GM21528 (cell line): ENCODE measurements at regions not wholly inside any gene's neighbourhood (a gene's known extent, or its start where the extent isn't known, plus 50 kb on each side); places are given as distances from the start of the nearest gene placed in this dataset.

Experiments used
- ATAC-seq: cut with Tn5 transposase; IDR thresholded peaks from one replicate; pipeline ENCODE4 v1.9.1; 2021; ENCODE audit warnings: mild to moderate bottlenecking, moderate library complexity; ENCODE audit not compliant: unreplicated experiment, low FRiP score

GRCh38 chr6:170137176-170137891 is 153.5 kb downstream of the DLL1 start:
- no peak for ATAC-seq

GRCh38 chr6:170136541-170137175 is 154.2 kb downstream of the DLL1 start:
- ATAC-seq = no peak

GRCh38 chr6:170135821-170136471 is 154.9 kb downstream of the DLL1 start:
- no peak for ATAC-seq

- ATAC-seq = no peak
Observed at GRCh38 chr6:170135461-170135820, 155.4 kb downstream of the DLL1 start.

GRCh38 chr6:170134471-170135440 is 156.1 kb downstream of the DLL1 start:
- ATAC-seq = no peak

- no peak for ATAC-seq
Observed at GRCh38 chr6:170134031-170134470, 156.8 kb downstream of the DLL1 start.

- no peak for ATAC-seq
Observed at GRCh38 chr6:170132561-170132991, 158.3 kb downstream of the DLL1 start.

- ATAC-seq = no peak
Observed at GRCh38 chr6:170132011-170132521, 158.8 kb downstream of the DLL1 start.

GRCh38 chr6:170131351-170131750 is 159.5 kb downstream of the DLL1 start:
- ATAC-seq = no peak

- ATAC-seq = no peak
Observed at GRCh38 chr6:170130771-170131241, 160.1 kb downstream of the DLL1 start.

- no peak for ATAC-seq
Observed at GRCh38 chr6:170130201-170130621, 160.7 kb downstream of the DLL1 start.

- no peak for ATAC-seq
Observed at GRCh38 chr6:170129691-170130171, 161.1 kb downstream of the DLL1 start.

GRCh38 chr6:170128811-170129681 is 161.8 kb downstream of the DLL1 start:
- no peak for ATAC-seq

- no peak for ATAC-seq
Observed at GRCh38 chr6:170128346-170128745, 162.5 kb downstream of the DLL1 start.

- no peak for ATAC-seq
Observed at GRCh38 chr6:170127151-170127550, 163.7 kb downstream of the DLL1 start.

GRCh38 chr6:170125456-170126300 is 165.2 kb downstream of the DLL1 start:
- no peak for ATAC-seq

- ATAC-seq = no peak
Observed at GRCh38 chr6:170124836-170125235, 166.0 kb downstream of the DLL1 start.

GRCh38 chr6:170124150-170124549 is 166.7 kb downstream of the DLL1 start:
- no peak for ATAC-seq
